ENCODE measurements at regions not wholly inside any gene's neighbourhood (a gene's known extent, or its start where the extent isn't known, plus 50 kb on each side); places are given as distances from the start of the nearest gene placed in this dataset.

DNA sequence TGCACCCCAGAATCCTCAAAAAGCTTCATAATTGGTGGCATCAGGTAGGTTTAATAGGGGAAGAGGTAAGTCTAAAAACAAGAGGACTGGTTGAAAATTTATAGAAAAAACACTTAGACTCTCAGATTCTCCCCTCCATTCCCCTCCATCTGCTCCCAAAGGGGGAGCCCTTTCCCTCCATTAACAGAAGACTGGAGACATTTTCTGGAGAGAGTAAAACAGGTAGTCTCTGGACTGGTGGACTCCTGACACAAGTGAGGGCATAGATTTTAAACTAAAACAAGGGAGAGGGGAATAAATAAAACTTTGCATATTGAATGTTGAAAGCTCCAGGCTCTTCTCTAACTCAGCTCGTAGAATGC, 54.0 kb upstream of the IPO9 start:
- Histone ChIP-seq H3K27ac (no peak overlapping the region), H3K4me1 (peaks cover 3 to 8% of the 10 kb centered on the region in 2 donors)
- intact Hi-C loops (cut with DNase I; ENCODE audit: low total_unique reads): no loop called here

GRCh38 chr1:201775380-201775779, 53.6 kb upstream of the IPO9 start:
- no peaks in the 10 kb centered on the region for H3K36me3 ChIP-seq
- H3K9me3 ChIP-seq: peaks cover 9 to 14% of the 10 kb centered on the region in 2 donors
- no peak overlapping the region for H3K27ac ChIP-seq
- no peaks in the 10 kb centered on the region for H3K27me3 ChIP-seq
- H3K4me3 ChIP-seq: no peak overlapping the region
- H3K4me1 ChIP-seq: peaks cover 0 to 8% of the 10 kb centered on the region in 2 donors
- no peak for DNase-seq (ENCODE audit: low spot score in 2 of 2)
- no peak for TF ChIP-seq CTCF (IDR thresholded peaks at IDR 0.05)
- TF ChIP-seq POLR2AphosphoS5 (IDR thresholded peaks at IDR 0.05): no peak
- intact Hi-C loops (cut with DNase I; ENCODE audit: low total_unique reads): no loop called here

More for the DNA sequence above, 54.0 kb upstream of the IPO9 start:
- DNase-seq (ENCODE audit: low spot score in 2 of 2): no peak
- Histone ChIP-seq H3K4me3 (no peak overlapping the region), H3K9me3 (peaks cover 9 to 14% of the 10 kb centered on the region in 2 donors), H3K36me3 (no peaks in the 10 kb centered on the region), H3K27me3 (no peaks in the 10 kb centered on the region)
- TF ChIP-seq POLR2AphosphoS5 (IDR thresholded peaks at IDR 0.05): no peak
- no peak for TF ChIP-seq POLR2A (IDR thresholded peaks at IDR 0.05)
- no peak for TF ChIP-seq CTCF (IDR thresholded peaks at IDR 0.05)

GRCh38 chr1:201778279-201779065, 50.5 kb upstream of the IPO9 start:
- no peaks in the 10 kb centered on the region for H3K36me3 ChIP-seq
- intact Hi-C loops (cut with DNase I; ENCODE audit: low total_unique reads): no loop called here
- no peak for TF ChIP-seq CTCF (IDR thresholded peaks at IDR 0.05)
- TF ChIP-seq POLR2AphosphoS5 (IDR thresholded peaks at IDR 0.05): no peak
- TF ChIP-seq POLR2A (IDR thresholded peaks at IDR 0.05): no peak
- peak overlapping the region; percentile 15 to 29 for H3K27ac ChIP-seq
- H3K27me3 ChIP-seq: no peaks in the 10 kb centered on the region
- peaks cover 0 to 8% of the 10 kb centered on the region in 2 donors for H3K4me1 ChIP-seq
- H3K4me3 ChIP-seq: no peak overlapping the region
- H3K9me3 ChIP-seq: no peaks in the 10 kb centered on the region
- DNase-seq (ENCODE audit: low spot score in 2 of 2): no peak
